GM12874 (cell line): ENCODE measurements at regions not wholly inside any gene's neighbourhood (a gene's known extent, or its start where the extent isn't known, plus 50 kb on each side); places are given as distances from the start of the nearest gene placed in this dataset.

Experiments
- CTCF ChIP-seq: IDR thresholded peaks from 2 replicates; pipeline ENCODE4 v1.5.1; 2011; ENCODE audit warnings: low read depth, mild to moderate bottlenecking, control low read depth, low read length, moderate library complexity; ENCODE audit not compliant: insufficient read depth

- no peak for TF ChIP-seq CTCF
Observed at GRCh38 chr15:95269242-95270183, 1038.2 kb downstream of the MCTP2 start.

GRCh38 chr15:95274101-95274500 is 1042.7 kb downstream of the MCTP2 start:
- no peak for TF ChIP-seq CTCF

- no peak for TF ChIP-seq CTCF
Observed at GRCh38 chr15:95277266-95277665, 1045.9 kb downstream of the MCTP2 start.

- no peak for TF ChIP-seq CTCF
Observed at GRCh38 chr15:95278532-95279245, 1047.3 kb downstream of the MCTP2 start.

- TF ChIP-seq CTCF, result no peak
Observed at GRCh38 chr15:95279277-95280019, 1048.1 kb downstream of the MCTP2 start.

- no peak for TF ChIP-seq CTCF
Observed at GRCh38 chr15:95280711-95281110, 1049.3 kb downstream of the MCTP2 start.

- TF ChIP-seq CTCF, result no peak
Observed at GRCh38 chr15:95281470-95281869, 1049.0 kb upstream of the NR2F2 start.
